IMR-90 (cell line): ENCODE measurements at regions not wholly inside any gene's neighbourhood (a gene's known extent, or its start where the extent isn't known, plus 50 kb on each side); places are given as distances from the start of the nearest gene placed in this dataset.

Source experiments
- ATAC-seq: fragments of 200-7000 bp; cut with Tn5 transposase; 2 replicates; pipeline ENCODE4 v1.9.1; 2020; ENCODE audit warnings: low read depth, mild to moderate bottlenecking, moderate library complexity
- BruUV-seq: library from RNA; stranded (reverse); fragments of 400-500 nt; replicated peaks from 2 replicates; lab custom pipeline; 2021; lab: Mats Ljungman, UMichigan
- CTCF ChIA-PET: fragments of 300-600 bp; formaldehyde crosslinking; extraction: SDS; loops from one replicate; lab custom pipeline; 2021; ENCODE audit warnings: antibody characterized with exemption; lab: Yijun Ruan, JAX
- POLR2A ChIA-PET: fragments of 300-600 bp; sonication (Branson Sonifier 250); formaldehyde crosslinking; loops from one replicate; lab custom pipeline; 2022; ENCODE audit warnings: antibody characterized with exemption; ENCODE audit not compliant: unreplicated experiment; lab: Charles Lee
- DNase-seq: peaks from one replicate; pipeline ENCODE4 v3.0.0; 2013
- H2AFZ ChIP-seq: replicated peaks from 2 replicates; pipeline ENCODE3; 2013; ENCODE audit warnings: low read length, mild to moderate bottlenecking; ENCODE audit not compliant: poor library complexity
- H2AK5ac ChIP-seq: 2 replicates; pipeline ENCODE4 v1.6.1; 2013; ENCODE audit warnings: low read depth, low read length, inconsistent platforms
- H2AK9ac ChIP-seq: replicated peaks from 2 replicates; pipeline ENCODE3; 2013; ENCODE audit warnings: mild to moderate bottlenecking, low read depth, low read length, moderate library complexity; ENCODE audit not compliant: poor library complexity
- H2BK120ac ChIP-seq: 2 replicates; pipeline ENCODE4 v1.6.1; 2013; ENCODE audit warnings: low read depth, low read length, inconsistent platforms
- H2BK15ac ChIP-seq: 3 replicates; pipeline ENCODE4 v1.6.1; 2013; ENCODE audit warnings: low read depth, low read length, inconsistent platforms
- H2BK20ac ChIP-seq: 2 replicates; pipeline ENCODE4 v1.6.1; 2013; ENCODE audit warnings: low read depth, mild to moderate bottlenecking, inconsistent platforms, low read length, moderate library complexity
- H2BK5ac ChIP-seq: 2 replicates; pipeline ENCODE4 v1.6.1; 2013; ENCODE audit warnings: mild to moderate bottlenecking, low read depth, low read length, inconsistent platforms; ENCODE audit not compliant: poor library complexity, severe bottlenecking
- H3K14ac ChIP-seq: replicated peaks from 2 replicates; pipeline ENCODE4 v1.6.1; 2013; ENCODE audit warnings: low read depth, low read length, inconsistent platforms
- H3K18ac ChIP-seq: 2 replicates; pipeline ENCODE4 v1.6.1; 2013; ENCODE audit warnings: low read depth, low read length, control low read depth
- H3K23ac ChIP-seq: 2 replicates; pipeline ENCODE4 v1.6.1; 2013; ENCODE audit warnings: low read depth, low read length, inconsistent platforms
- H3K27ac ChIP-seq: 2 replicates; pipeline ENCODE4 v1.5.1; 2013; ENCODE audit warnings: mild to moderate bottlenecking, control low read depth, low read length; ENCODE audit not compliant: insufficient read depth
- H3K27me3 ChIP-seq: 2 replicates; pipeline ENCODE4 v1.6.1; 2013; ENCODE audit warnings: low read length; ENCODE audit not compliant: control insufficient read depth, insufficient read depth
- H3K36me3 ChIP-seq: 2 replicates; pipeline ENCODE4 v1.6.1; 2013; ENCODE audit warnings: low read length, mixed read lengths; ENCODE audit not compliant: control insufficient read depth, insufficient read depth
- H3K4ac ChIP-seq: 2 replicates; pipeline ENCODE4 v1.6.1; 2013; ENCODE audit warnings: low read depth, low read length, inconsistent platforms
- H3K4me1 ChIP-seq: 2 replicates; pipeline ENCODE4 v1.6.1; 2013; ENCODE audit warnings: low read length, mixed read lengths; ENCODE audit not compliant: control insufficient read depth, insufficient read depth
- H3K4me2 ChIP-seq: 2 replicates; pipeline ENCODE4 v1.6.1; 2013; ENCODE audit warnings: low read depth, mild to moderate bottlenecking, control low read depth, low read length, moderate library complexity
- H3K4me3 ChIP-seq: 2 replicates; pipeline ENCODE4 v1.5.1; 2013; ENCODE audit warnings: low read depth, mild to moderate bottlenecking, control low read depth, low read length, moderate library complexity; ENCODE audit not compliant: insufficient read depth
- H3K56ac ChIP-seq: 2 replicates; pipeline ENCODE4 v1.6.1; 2013; ENCODE audit warnings: low read length, inconsistent platforms; ENCODE audit not compliant: insufficient read depth; ENCODE audit errors: extremely low read depth
- H3K79me1 ChIP-seq, 2 experiments: 2 replicates each; pipeline ENCODE4 v1.6.1; 2013; ENCODE audit warnings: low read length in 2 of 2, inconsistent platforms in 1 of 2, low read depth in 1 of 2
- H3K9ac ChIP-seq: 2 replicates; pipeline ENCODE4 v1.6.1; 2013; ENCODE audit warnings: low read depth, low read length, control low read depth
- H3K9me1 ChIP-seq: 2 replicates; pipeline ENCODE4 v1.6.1; 2013; ENCODE audit warnings: low read length, inconsistent platforms; ENCODE audit not compliant: insufficient read depth
- H3K9me3 ChIP-seq: 2 replicates; pipeline ENCODE4 v1.6.1; 2013; ENCODE audit warnings: low read length; ENCODE audit not compliant: control insufficient read depth, insufficient read depth
- H4K20me1 ChIP-seq: 2 replicates; pipeline ENCODE4 v1.6.1; 2013; ENCODE audit warnings: low read length, inconsistent platforms; ENCODE audit not compliant: insufficient read depth
- H4K5ac ChIP-seq: 2 replicates; pipeline ENCODE4 v1.6.1; 2013; ENCODE audit warnings: mild to moderate bottlenecking, low read depth, low read length, control low read depth
- H4K8ac ChIP-seq, 2 experiments: 2 replicates each; pipeline ENCODE4 v1.6.1; 2013; ENCODE audit warnings: low read depth in 2 of 2, low read length in 2 of 2, control low read depth in 1 of 2, inconsistent platforms in 1 of 2
- H4K91ac ChIP-seq: 2 replicates; pipeline ENCODE4 v1.6.1; 2013; ENCODE audit warnings: low read depth, low read length, inconsistent platforms; ENCODE audit not compliant: insufficient read depth
- RFX5 ChIP-seq: IDR thresholded peaks from 2 replicates; pipeline ENCODE4 v1.8.0; 2012; ENCODE audit warnings: low read depth, mild to moderate bottlenecking, low read length, moderate library complexity
- WGBS, 2 experiments: methylation state at CpG; one replicate each; pipeline versions ENCODE4 v1.1.5 to v1.1.7; 2013; ENCODE audit warnings: missing lambda C conversion rate in 2 of 2; ENCODE audit not compliant: insufficient read length in 1 of 2; ENCODE audit errors: extremely low coverage in 2 of 2; 5-methylcytosine and 5-hydroxymethylcytosine counted together
- dilution Hi-C: fragments of 300-500 bp; cut with HindIII; formaldehyde crosslinking; loops from one replicate; pipeline ENCODE4 v1.14.3; 2018; ENCODE audit warnings: low sequenced_read_pairs; ENCODE audit not compliant: unreplicated experiment
- in situ Hi-C: fragments of 300-500 bp; cut with MboI; formaldehyde crosslinking; loops from 3 replicates; pipeline ENCODE4 v1.14.3; 2019; ENCODE audit warnings: low sequenced_read_pairs, inconsistent platforms, mixed read lengths
- intact Hi-C: fragments of 100-400 bp; cut with micrococcal nuclease; formaldehyde crosslinking; loops from 2 replicates; pipeline ENCODE4 v1.10.0; 2022

DNA sequence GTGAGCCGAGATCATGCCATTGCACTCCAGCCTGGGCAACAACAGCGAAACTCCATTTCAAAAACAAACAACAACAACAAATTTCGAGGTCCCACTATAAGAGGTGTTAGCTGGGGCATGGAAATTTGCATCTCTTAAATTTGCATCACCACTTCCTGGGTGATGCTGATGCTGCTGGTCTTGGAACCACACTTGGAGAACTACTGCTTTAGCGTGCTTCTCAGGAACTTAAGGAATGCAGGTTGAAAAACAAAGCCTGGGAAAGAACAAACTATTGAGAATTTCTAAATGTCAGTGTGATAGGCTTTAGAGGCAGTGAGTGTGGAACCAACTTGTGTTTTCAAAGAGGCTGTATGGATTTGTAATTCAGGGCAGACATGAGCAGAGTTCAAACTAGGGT, 858.4 kb upstream of the ARPP21 start:
- Histone ChIP-seq H3K14ac (no peak overlapping the region), H2AK9ac (no peak overlapping the region), H4K5ac (no peak overlapping the region), H3K23ac (no peak overlapping the region), H3K18ac (no peak overlapping the region), H2AFZ (no peak overlapping the region), H3K4me1 (no peaks in the 10 kb centered on the region), H3K27ac (no peak overlapping the region), H3K9ac (no peak overlapping the region), H3K9me3 (peaks cover 6% of the 10 kb centered on the region), H3K56ac (no peak overlapping the region), H2BK5ac (no peak overlapping the region), H2BK120ac (no peak overlapping the region), H3K27me3 (no peaks in the 10 kb centered on the region), H3K4me2 (no peak overlapping the region), H4K8ac (no peak overlapping the region), H4K91ac (no peak overlapping the region), H3K9me1 (no peaks in the 10 kb centered on the region), H3K4ac (no peak overlapping the region), H3K36me3 (no peaks in the 10 kb centered on the region), H2BK20ac (no peak overlapping the region), H4K20me1 (no peaks in the 10 kb centered on the region), H3K79me1 (no peaks in the 10 kb centered on the region), H2BK15ac (no peak overlapping the region), H2AK5ac (no peak overlapping the region), H3K4me3 (no peak overlapping the region)
- no TSS peak for BruUV-seq
- DNase-seq (no peak), ATAC-seq (no peak)
- intact Hi-C loops (no loop called here), in situ Hi-C loops (no loop called here), dilution Hi-C loops (no loop called here)
- CTCF ChIA-PET: no interaction called here
- TF ChIP-seq RFX5: no peak
- POLR2A ChIA-PET: no interaction called here
- WGBS, 2 experiments: no CpG with 5 or more reads among the region's 4 CpGs
